GM06990 (cell line): ENCODE measurements at regions not wholly inside any gene's neighbourhood (a gene's known extent, or its start where the extent isn't known, plus 50 kb on each side); places are given as distances from the start of the nearest gene placed in this dataset.

ENCODE experiments used
- DNase-seq: peaks from one replicate; pipeline ENCODE4 v3.0.0-alpha.2; 2011; ENCODE audit not compliant: insufficient read length; ENCODE audit errors: extremely low read depth
- H3K27me3 ChIP-seq: replicated peaks from 2 replicates; pipeline ENCODE4 v1.6.0; 2011; ENCODE audit warnings: low read length; ENCODE audit not compliant: control insufficient read depth, insufficient read depth
- H3K36me3 ChIP-seq: 2 replicates; pipeline ENCODE4 v1.5.1; 2011; ENCODE audit warnings: low read length; ENCODE audit not compliant: control insufficient read depth, insufficient read depth
- H3K4me3 ChIP-seq: replicated peaks from 2 replicates; pipeline ENCODE4 v1.5.1; 2011; ENCODE audit warnings: low read depth, mild to moderate bottlenecking, control low read depth, low read length
- TF ChIP-seq, protein P1 (sequence below): IDR thresholded peaks from 2 replicates; pipeline ENCODE4 v1.5.1; 2011; ENCODE audit warnings: low read length, control low read depth, mild to moderate bottlenecking, inconsistent platforms; ENCODE audit not compliant: insufficient read depth, poor library complexity, severe bottlenecking

DNA sequence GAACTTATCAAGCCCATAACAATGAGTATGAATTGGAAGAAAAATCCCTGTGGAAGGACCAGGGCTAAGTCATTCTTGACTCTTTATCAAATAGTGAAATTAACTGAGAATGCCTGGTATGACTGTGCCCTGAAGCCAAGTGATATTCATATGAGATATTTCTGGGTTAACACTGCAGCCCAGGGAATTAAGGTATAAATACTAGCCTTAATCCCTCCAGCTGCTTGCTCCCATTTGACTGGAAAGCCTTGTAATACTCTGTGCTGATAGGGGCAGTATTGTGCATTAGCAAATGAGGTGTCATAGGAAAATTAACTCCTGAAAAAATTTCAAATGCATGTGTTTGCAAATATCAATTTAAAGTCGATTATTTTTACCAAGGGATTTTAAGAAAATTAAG is 568.8 kb downstream of the LMO4 start:
- TF ChIP-seq, protein P1, sequence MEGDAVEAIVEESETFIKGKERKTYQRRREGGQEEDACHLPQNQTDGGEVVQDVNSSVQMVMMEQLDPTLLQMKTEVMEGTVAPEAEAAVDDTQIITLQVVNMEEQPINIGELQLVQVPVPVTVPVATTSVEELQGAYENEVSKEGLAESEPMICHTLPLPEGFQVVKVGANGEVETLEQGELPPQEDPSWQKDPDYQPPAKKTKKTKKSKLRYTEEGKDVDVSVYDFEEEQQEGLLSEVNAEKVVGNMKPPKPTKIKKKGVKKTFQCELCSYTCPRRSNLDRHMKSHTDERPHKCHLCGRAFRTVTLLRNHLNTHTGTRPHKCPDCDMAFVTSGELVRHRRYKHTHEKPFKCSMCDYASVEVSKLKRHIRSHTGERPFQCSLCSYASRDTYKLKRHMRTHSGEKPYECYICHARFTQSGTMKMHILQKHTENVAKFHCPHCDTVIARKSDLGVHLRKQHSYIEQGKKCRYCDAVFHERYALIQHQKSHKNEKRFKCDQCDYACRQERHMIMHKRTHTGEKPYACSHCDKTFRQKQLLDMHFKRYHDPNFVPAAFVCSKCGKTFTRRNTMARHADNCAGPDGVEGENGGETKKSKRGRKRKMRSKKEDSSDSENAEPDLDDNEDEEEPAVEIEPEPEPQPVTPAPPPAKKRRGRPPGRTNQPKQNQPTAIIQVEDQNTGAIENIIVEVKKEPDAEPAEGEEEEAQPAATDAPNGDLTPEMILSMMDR: no peak
- DNase-seq: no peak
- H3K27me3 ChIP-seq: no peaks in the 10 kb centered on the region
- H3K36me3 ChIP-seq: no peaks in the 10 kb centered on the region
- no peak overlapping the region for H3K4me3 ChIP-seq

DNA sequence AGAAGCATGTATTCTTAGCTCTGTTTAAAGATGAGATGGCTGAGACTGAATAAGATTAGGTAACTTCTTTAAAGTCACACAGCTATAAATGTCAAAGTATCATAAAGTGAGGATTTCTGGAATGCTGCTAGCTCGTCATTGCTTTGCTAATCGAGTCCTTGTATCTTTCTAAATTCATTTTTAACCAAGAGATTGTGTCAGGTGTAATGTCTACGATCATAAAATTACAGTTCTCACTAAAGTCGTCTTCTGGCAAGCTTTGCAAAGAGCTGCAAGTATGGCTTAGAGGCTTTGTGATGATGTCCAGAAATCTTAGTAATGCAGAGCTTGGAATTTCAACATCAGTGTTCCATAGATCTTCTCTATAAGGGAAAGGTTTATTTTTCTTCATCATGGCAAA is 569.8 kb downstream of the LMO4 start:
- H3K36me3 ChIP-seq: no peaks in the 10 kb centered on the region
- no peak for DNase-seq
- H3K27me3 ChIP-seq: no peaks in the 10 kb centered on the region
- H3K4me3 ChIP-seq: no peak overlapping the region
- TF ChIP-seq, protein P1: no peak

DNA sequence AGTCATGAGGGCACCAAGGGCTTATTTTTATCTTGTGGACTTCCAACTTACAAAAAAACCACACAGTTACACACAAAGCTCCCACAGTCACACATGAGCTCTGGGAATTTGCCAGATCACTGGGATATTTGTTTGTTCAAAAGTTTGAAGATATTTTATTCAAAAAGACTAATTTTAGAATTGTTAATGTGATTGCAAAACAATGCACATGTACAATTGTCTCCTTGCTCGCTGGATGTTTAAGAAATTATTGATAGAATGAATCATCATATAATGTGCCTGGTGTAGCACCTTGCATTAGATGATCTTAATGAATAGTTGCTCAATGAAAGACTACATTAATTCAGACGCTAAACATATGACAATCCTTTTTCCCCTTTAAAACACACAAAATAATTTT is 570.3 kb downstream of the LMO4 start:
- no peak for DNase-seq
- no peaks in the 10 kb centered on the region for H3K36me3 ChIP-seq
- H3K27me3 ChIP-seq: no peaks in the 10 kb centered on the region
- TF ChIP-seq, protein P1: no peak
- no peak overlapping the region for H3K4me3 ChIP-seq

DNA sequence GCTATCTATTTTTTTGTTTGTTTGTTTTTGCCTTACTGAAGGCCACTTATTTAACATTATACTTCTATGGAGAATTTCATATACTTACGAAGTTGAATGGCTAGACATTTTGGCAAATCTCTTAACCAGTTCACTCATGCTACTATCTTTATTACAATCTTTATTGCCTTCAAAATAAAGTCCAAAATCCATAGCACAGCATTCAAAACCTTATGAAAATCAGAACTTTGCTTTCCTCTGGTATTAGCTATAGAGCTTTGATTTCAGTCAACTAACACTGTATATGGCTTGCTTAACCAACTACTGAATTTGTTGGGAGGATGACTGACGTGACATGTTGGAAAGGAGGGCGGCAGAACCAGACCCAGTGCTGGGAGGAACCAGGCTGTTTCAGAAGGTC is 571.1 kb downstream of the LMO4 start:
- TF ChIP-seq, protein P1: no peak
- no peak for DNase-seq
- no peak overlapping the region for H3K4me3 ChIP-seq
- no peaks in the 10 kb centered on the region for H3K36me3 ChIP-seq
- H3K27me3 ChIP-seq: no peaks in the 10 kb centered on the region

DNA sequence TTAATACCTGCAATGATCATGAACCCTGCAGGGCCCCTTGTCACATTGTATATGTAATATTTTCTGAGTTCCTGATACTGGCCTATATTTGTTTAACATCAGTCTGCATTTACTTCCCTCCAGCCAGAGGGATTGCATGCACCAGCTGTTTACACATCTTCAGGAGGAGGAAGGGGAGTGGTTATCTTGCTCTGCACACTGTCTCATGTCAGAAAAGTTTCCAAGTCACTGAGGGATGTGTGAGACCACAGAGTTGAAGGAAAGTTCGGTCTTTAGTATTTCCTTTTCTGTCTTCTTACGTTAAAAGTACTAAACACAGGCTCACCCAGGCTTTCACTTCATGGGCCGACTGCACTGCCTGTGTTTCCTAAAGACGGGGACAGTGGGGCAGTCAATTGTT is 574.1 kb downstream of the LMO4 start:
- TF ChIP-seq, protein P1: no peak
- H3K4me3 ChIP-seq: no peak overlapping the region
- DNase-seq: peak; percentile 14
- H3K36me3 ChIP-seq: no peaks in the 10 kb centered on the region
- no peaks in the 10 kb centered on the region for H3K27me3 ChIP-seq

DNA sequence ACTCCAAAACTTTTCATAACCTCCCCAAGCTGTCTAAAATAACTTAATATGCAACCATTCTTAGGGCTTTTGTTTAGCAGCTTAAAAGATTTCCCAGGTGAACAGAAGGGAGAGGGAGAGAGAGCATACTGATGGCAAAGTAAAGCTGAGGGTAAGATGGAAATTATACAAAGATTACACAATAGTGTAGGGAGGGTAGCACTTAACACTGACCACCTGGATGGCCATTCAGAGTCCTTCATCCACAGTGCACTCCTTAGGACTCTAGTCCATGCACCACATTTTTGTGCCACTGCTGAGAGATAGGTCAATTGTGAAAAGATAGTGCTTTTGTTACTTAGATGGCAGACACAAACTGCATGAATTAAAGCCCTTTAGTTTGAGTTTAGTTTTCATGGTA is 574.6 kb downstream of the LMO4 start:
- no peak overlapping the region for H3K4me3 ChIP-seq
- H3K36me3 ChIP-seq: no peaks in the 10 kb centered on the region
- DNase-seq: no peak
- TF ChIP-seq, protein P1: no peak
- no peaks in the 10 kb centered on the region for H3K27me3 ChIP-seq
